ENCODE measurements at regions not wholly inside any gene's neighbourhood (a gene's known extent, or its start where the extent isn't known, plus 50 kb on each side); places are given as distances from the start of the nearest gene placed in this dataset.
A peak's percentile ranks its signal among the peaks of the same experiment; 100 is the strongest.

- Histone ChIP-seq H3K36me3 (ENCODE audit: low read depth, low read length) (no peaks in the 10 kb centered on the region), H3K9me3 (ENCODE audit: low read length) (no peaks in the 10 kb centered on the region), H3K4me1 (ENCODE audit: insufficient read depth, low read length) (peaks cover 22% of the 10 kb centered on the region), H3K27ac (ENCODE audit: low read length) (peak overlapping the region; percentile 81), H3K79me2 (ENCODE audit: low read length) (no peaks in the 10 kb centered on the region), H3K27me3 (ENCODE audit: low read length) (no peaks in the 10 kb centered on the region), H2AFZ (ENCODE audit: low read length) (peak overlapping the region; percentile 31; the same call in 1 of the 2 replicates), H3K9ac (ENCODE audit: low read length) (peak overlapping the region; percentile 36; the same call in 1 of the 2 replicates), H3K9me2 (replicated peaks; ENCODE audit: low read length) (no peaks in the 10 kb centered on the region), H3F3A (ENCODE audit: low read length, unreplicated experiment) (peaks cover 6% of the 10 kb centered on the region), H4K20me1 (ENCODE audit: low read length) (no peaks in the 10 kb centered on the region), H3K4me3 (ENCODE audit: low read length) (peak overlapping the region; percentile 3; the same call in 1 of the 2 replicates), H3K4me2 (ENCODE audit: low read length) (peak overlapping the region; percentile 47)
- no peak for TF ChIP-seq EZH2 (IDR thresholded peaks at IDR 0.05; ENCODE audit: low read length, unreplicated experiment)
- no peak for TF ChIP-seq EZH2phosphoT487 (IDR thresholded peaks at IDR 0.05; ENCODE audit: borderline replicate concordance, low read length)
- TF ChIP-seq CTCF (conservative IDR thresholded peaks at IDR 0.05; ENCODE audit: low read depth, low read length) = no peak
- intact Hi-C loops (cut with micrococcal nuclease) = loop anchor here (1.0 to 10.0 kb wide), 2 partner anchors 16 to 209 kb away; no protein-coding TSS in a partner anchor
- CTCF ChIA-PET = interaction anchor here (0.6 kb wide), 1 partner anchor 210 kb away, joined by 3 read pairs; no protein-coding TSS in a partner anchor
- POLR2A ChIA-PET (ENCODE audit: unreplicated experiment) = no interaction called here
- ATAC-seq (peak; percentile 84), DNase-seq (peak; percentile 84)
- no TSS peak for BruUV-seq (replicated peaks)
Observed at GRCh38 chr3:22475665-22476240, 724.7 kb upstream of the ZNF385D start.

- no peak for ATAC-seq
- H3K9ac ChIP-seq (ENCODE audit: low read length) = no peak overlapping the region
- H3K9me2 ChIP-seq (replicated peaks; ENCODE audit: low read length) = no peaks in the 10 kb centered on the region
- no peaks in the 10 kb centered on the region for H3K9me3 ChIP-seq (ENCODE audit: low read length)
- ChIA-PET CTCF (no interaction called here), POLR2A (ENCODE audit: unreplicated experiment) (no interaction called here)
- no peaks in the 10 kb centered on the region for H3K79me2 ChIP-seq (ENCODE audit: low read length)
- no peaks in the 10 kb centered on the region for H3K27me3 ChIP-seq (ENCODE audit: low read length)
- H3K27ac ChIP-seq (ENCODE audit: low read length) = no peak overlapping the region
- H2AFZ ChIP-seq (ENCODE audit: low read length) = no peak overlapping the region
- no TSS peak for BruUV-seq (replicated peaks)
- H4K20me1 ChIP-seq (ENCODE audit: low read length) = no peaks in the 10 kb centered on the region
- H3K4me2 ChIP-seq (ENCODE audit: low read length) = no peak overlapping the region
- H3K36me3 ChIP-seq (ENCODE audit: low read depth, low read length) = no peaks in the 10 kb centered on the region
- H3K4me3 ChIP-seq (ENCODE audit: low read length) = no peak overlapping the region
- peaks cover 6% of the 10 kb centered on the region for H3F3A ChIP-seq (ENCODE audit: low read length, unreplicated experiment)
- TF ChIP-seq CTCF (conservative IDR thresholded peaks at IDR 0.05; ENCODE audit: low read depth, low read length) = no peak
- TF ChIP-seq EZH2 (IDR thresholded peaks at IDR 0.05; ENCODE audit: low read length, unreplicated experiment) = no peak
- TF ChIP-seq EZH2phosphoT487 (IDR thresholded peaks at IDR 0.05; ENCODE audit: borderline replicate concordance, low read length) = no peak
- intact Hi-C loops (cut with micrococcal nuclease) = loop anchor here (10.0 kb wide), 1 partner anchor 208 kb away; no protein-coding TSS in a partner anchor
- H3K4me1 ChIP-seq (ENCODE audit: insufficient read depth, low read length) = peaks cover 22% of the 10 kb centered on the region
- DNase-seq = no peak
Observed at GRCh38 chr3:22476976-22477375, 726.0 kb upstream of the ZNF385D start.

- Histone ChIP-seq H3K36me3 (ENCODE audit: low read depth, low read length) (no peaks in the 10 kb centered on the region), H3K9me3 (ENCODE audit: low read length) (no peaks in the 10 kb centered on the region), H3K4me2 (ENCODE audit: low read length) (no peak overlapping the region), H3K9me2 (replicated peaks; ENCODE audit: low read length) (no peaks in the 10 kb centered on the region), H3F3A (ENCODE audit: low read length, unreplicated experiment) (no peaks in the 10 kb centered on the region), H3K4me3 (ENCODE audit: low read length) (no peak overlapping the region), H3K27me3 (ENCODE audit: low read length) (no peaks in the 10 kb centered on the region), H3K9ac (ENCODE audit: low read length) (no peak overlapping the region), H2AFZ (ENCODE audit: low read length) (no peak overlapping the region), H4K20me1 (ENCODE audit: low read length) (no peaks in the 10 kb centered on the region), H3K27ac (ENCODE audit: low read length) (no peak overlapping the region), H3K4me1 (ENCODE audit: insufficient read depth, low read length) (peaks cover 9% of the 10 kb centered on the region), H3K79me2 (ENCODE audit: low read length) (no peaks in the 10 kb centered on the region)
- ChIA-PET CTCF (no interaction called here), POLR2A (ENCODE audit: unreplicated experiment) (no interaction called here)
- BruUV-seq (replicated peaks) = no TSS peak
- DNase-seq (no peak), ATAC-seq (no peak)
- no peak for TF ChIP-seq EZH2phosphoT487 (IDR thresholded peaks at IDR 0.05; ENCODE audit: borderline replicate concordance, low read length)
- TF ChIP-seq CTCF (conservative IDR thresholded peaks at IDR 0.05; ENCODE audit: low read depth, low read length) = no peak
- TF ChIP-seq EZH2 (IDR thresholded peaks at IDR 0.05; ENCODE audit: low read length, unreplicated experiment) = no peak
- intact Hi-C loops (cut with micrococcal nuclease) = no loop called here
Observed at GRCh38 chr3:22485954-22486353, 717.2 kb upstream of the UBE2E2 start.
